Neural progenitor cell (in vitro differentiated cells): ENCODE measurements at regions not wholly inside any gene's neighbourhood (a gene's known extent, or its start where the extent isn't known, plus 50 kb on each side); places are given as distances from the start of the nearest gene placed in this dataset.

ENCODE experiments used
- EZH2 ChIP-seq: fragments of 200-600 bp; sonication (generic); IDR thresholded peaks from 2 replicates; pipeline ENCODE4 v1.6.1; 2017; ENCODE audit warnings: antibody characterized with exemption, mild to moderate bottlenecking, moderate library complexity
- EZH2phosphoT487 ChIP-seq: fragments of 200-600 bp; sonication (generic); IDR thresholded peaks from 2 replicates; pipeline ENCODE4 v1.6.1; 2017; ENCODE audit warnings: antibody characterized with exemption
- TF ChIP-seq, protein P1 (sequence below): fragments of 200-600 bp; sonication (generic); IDR thresholded peaks from 2 replicates; pipeline ENCODE4 v1.5.1; 2017; ENCODE audit warnings: antibody characterized with exemption, mild to moderate bottlenecking

DNA sequence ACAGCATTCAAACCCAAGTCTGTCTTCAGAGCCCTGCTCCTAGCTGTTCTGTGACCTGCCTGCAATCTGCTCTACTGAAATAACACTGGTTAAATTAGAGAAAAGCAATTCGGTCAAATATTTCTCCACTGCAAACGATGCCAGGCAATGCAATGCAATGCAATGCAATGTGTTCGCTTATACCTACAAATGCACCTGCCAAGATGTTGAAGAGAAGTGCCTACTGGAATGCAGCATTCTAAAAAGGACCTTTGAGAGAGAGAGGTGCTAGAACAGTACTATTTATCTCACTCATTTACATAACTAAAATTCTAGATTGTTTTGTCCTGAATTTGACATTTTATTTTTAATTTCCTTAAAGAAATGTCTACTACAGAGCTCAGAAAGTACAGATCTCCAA lies 157.3 kb upstream of the CDK1 start:
- TF ChIP-seq, protein P1, sequence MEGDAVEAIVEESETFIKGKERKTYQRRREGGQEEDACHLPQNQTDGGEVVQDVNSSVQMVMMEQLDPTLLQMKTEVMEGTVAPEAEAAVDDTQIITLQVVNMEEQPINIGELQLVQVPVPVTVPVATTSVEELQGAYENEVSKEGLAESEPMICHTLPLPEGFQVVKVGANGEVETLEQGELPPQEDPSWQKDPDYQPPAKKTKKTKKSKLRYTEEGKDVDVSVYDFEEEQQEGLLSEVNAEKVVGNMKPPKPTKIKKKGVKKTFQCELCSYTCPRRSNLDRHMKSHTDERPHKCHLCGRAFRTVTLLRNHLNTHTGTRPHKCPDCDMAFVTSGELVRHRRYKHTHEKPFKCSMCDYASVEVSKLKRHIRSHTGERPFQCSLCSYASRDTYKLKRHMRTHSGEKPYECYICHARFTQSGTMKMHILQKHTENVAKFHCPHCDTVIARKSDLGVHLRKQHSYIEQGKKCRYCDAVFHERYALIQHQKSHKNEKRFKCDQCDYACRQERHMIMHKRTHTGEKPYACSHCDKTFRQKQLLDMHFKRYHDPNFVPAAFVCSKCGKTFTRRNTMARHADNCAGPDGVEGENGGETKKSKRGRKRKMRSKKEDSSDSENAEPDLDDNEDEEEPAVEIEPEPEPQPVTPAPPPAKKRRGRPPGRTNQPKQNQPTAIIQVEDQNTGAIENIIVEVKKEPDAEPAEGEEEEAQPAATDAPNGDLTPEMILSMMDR, result no peak
- TF ChIP-seq EZH2 (no peak), EZH2phosphoT487 (no peak)
